H54 (cell line): ENCODE measurements at regions not wholly inside any gene's neighbourhood (a gene's known extent, or its start where the extent isn't known, plus 50 kb on each side); places are given as distances from the start of the nearest gene placed in this dataset.

Source experiments
- DNase-seq: peaks from one replicate; pipeline ENCODE4 v3.0.0; 2011; ENCODE audit warnings: low spot score, mixed read lengths; ENCODE audit not compliant: insufficient read length
- FAIRE-seq: peaks from 3 replicates; lab custom pipeline; 2011; peaks lifted over from hg19 to GRCh38; lab: Jason Lieb, UNC
- POLR2A ChIP-seq: IDR thresholded peaks from 2 replicates; pipeline ENCODE4 v1.6.1; 2011; ENCODE audit warnings: low read depth, mild to moderate bottlenecking, low read length

- TF ChIP-seq POLR2A = no peak
- no peak for FAIRE-seq
- DNase-seq = no peak
Measured at GRCh38 chr5:155943516-155944407, 383.2 kb upstream of the SGCD start.

GRCh38 chr5:155947394-155948062, 379.4 kb upstream of the SGCD start:
- DNase-seq = no peak
- TF ChIP-seq POLR2A = no peak
- no peak for FAIRE-seq

- FAIRE-seq (no peak), DNase-seq (no peak)
- no peak for TF ChIP-seq POLR2A
Measured at GRCh38 chr5:155948576-155948975, 378.4 kb upstream of the SGCD start.

GRCh38 chr5:155952486-155953089, 374.4 kb upstream of the SGCD start:
- DNase-seq (no peak), FAIRE-seq (no peak)
- no peak for TF ChIP-seq POLR2A

- no peak for DNase-seq
- FAIRE-seq = no peak
- TF ChIP-seq POLR2A = no peak
Measured at GRCh38 chr5:155953335-155953734, 373.6 kb upstream of the SGCD start.

- FAIRE-seq = no peak
Measured at GRCh38 chr5:155954701-155955445, 372.1 kb upstream of the SGCD start.

GRCh38 chr5:155957884-155958283, 369.1 kb upstream of the SGCD start:
- TF ChIP-seq POLR2A = no peak
- no peak for FAIRE-seq
- DNase-seq = no peak

More at GRCh38 chr5:155954701-155955445, 372.1 kb upstream of the SGCD start:
- DNase-seq = no peak
- TF ChIP-seq POLR2A = no peak

GRCh38 chr5:155959082-155959481, 367.9 kb upstream of the SGCD start:
- DNase-seq = no peak
- no peak for TF ChIP-seq POLR2A
- FAIRE-seq = no peak

- no peak for TF ChIP-seq POLR2A
- FAIRE-seq = no peak
Measured at GRCh38 chr5:155960177-155960576, 366.8 kb upstream of the SGCD start.

GRCh38 chr5:155969537-155969936, 357.4 kb upstream of the SGCD start:
- FAIRE-seq (no peak), DNase-seq (no peak)
- no peak for TF ChIP-seq POLR2A

More at GRCh38 chr5:155960177-155960576, 366.8 kb upstream of the SGCD start:
- no peak for DNase-seq

GRCh38 chr5:155974369-155974768, 352.6 kb upstream of the SGCD start:
- no peak for TF ChIP-seq POLR2A
- FAIRE-seq (no peak), DNase-seq (no peak)

GRCh38 chr5:155978850-155979249, 348.1 kb upstream of the SGCD start:
- FAIRE-seq = no peak
- no peak for TF ChIP-seq POLR2A
- no peak for DNase-seq

- TF ChIP-seq POLR2A = no peak
- DNase-seq (no peak), FAIRE-seq (no peak)
Measured at GRCh38 chr5:155982354-155982753, 344.6 kb upstream of the SGCD start.
